GM12878 (cell line): ENCODE measurements at regions not wholly inside any gene's neighbourhood (a gene's known extent, or its start where the extent isn't known, plus 50 kb on each side); places are given as distances from the start of the nearest gene placed in this dataset.

ENCODE experiments used
- CTCF ChIP-seq, 3 experiments: IDR thresholded peaks in 2 of 3; conservative IDR thresholded peaks in 1 of 3; 2 replicates each; pipeline ENCODE4 v1.5.1; 2011; ENCODE audit warnings: low read depth in 3 of 3, low read length in 3 of 3, mild to moderate bottlenecking in 3 of 3, control low read depth in 2 of 3, moderate library complexity in 2 of 3, inconsistent platforms in 1 of 3, mixed read lengths in 1 of 3; ENCODE audit not compliant: control insufficient read depth in 2 of 3, insufficient read depth in 1 of 3; ENCODE audit errors: extremely low read depth in 1 of 3
- HDAC2 ChIP-seq: fragments of 200-600 bp; sonication (generic); IDR thresholded peaks from 2 replicates; pipeline ENCODE4 v1.6.1; 2017
- MYC ChIP-seq: IDR thresholded peaks from 2 replicates; pipeline ENCODE4 v1.6.1; 2011; ENCODE audit warnings: mild to moderate bottlenecking, low read length, moderate library complexity, inconsistent platforms; ENCODE audit not compliant: insufficient read depth, insufficient replicate concordance, insufficient read length, severe bottlenecking
- POLR2A ChIP-seq: IDR thresholded peaks from 2 replicates; pipeline ENCODE4 v1.6.1; 2011; ENCODE audit warnings: low read depth, mild to moderate bottlenecking, low read length
- RAD51 ChIP-seq: fragments of 450-650 bp; IDR thresholded peaks from 2 replicates; pipeline ENCODE4 v1.6.1; 2016; ENCODE audit warnings: moderate library complexity, mild to moderate bottlenecking, inconsistent platforms
- ZNF207 ChIP-seq: fragments of 450-650 bp; IDR thresholded peaks from 2 replicates; pipeline ENCODE4 v1.6.1; 2014; ENCODE audit warnings: antibody characterized with exemption, mild to moderate bottlenecking, borderline replicate concordance

GRCh38 chr6:166714187-166714510 lies 87.1 kb upstream of the RPS6KA2 start:
- TF ChIP-seq RAD51 (no peak), ZNF207 (no peak), CTCF (IDR thresholded peaks at IDR 0.05 in 2 of 3, conservative IDR thresholded peaks at IDR 0.05 in 1 of 3; ENCODE audit: control insufficient read depth in 2 of 3, extremely low read depth in 1 of 3, insufficient read depth in 1 of 3, low read depth in 3 of 3, low read length in 3 of 3) (no peak), HDAC2 (no peak), POLR2A (no peak), MYC (no peak)
